Liver (tissue), 8 donors: ENCODE measurements at regions not wholly inside any gene's neighbourhood (a gene's known extent, or its start where the extent isn't known, plus 50 kb on each side); places are given as distances from the start of the nearest gene placed in this dataset.

ENCODE experiments used
- DNase-seq: peaks from one replicate; pipeline ENCODE4 v3.0.0-alpha.2; 2017; ENCODE audit warnings: low spot score
- H3K27ac ChIP-seq, 2 donors: one replicate each; pipeline ENCODE4 v1.7.0; 2013; ENCODE audit warnings: inconsistent platforms in 2 of 2, low read length in 2 of 2, control low read depth in 1 of 2, low read depth in 1 of 2, mild to moderate bottlenecking in 1 of 2
- H3K27me3 ChIP-seq, 4 donors: one replicate each; pipeline versions ENCODE4 v1.6.1 to v1.7.0; 2013; ENCODE audit warnings: low read length in 3 of 4, inconsistent platforms in 1 of 4, mild to moderate bottlenecking in 1 of 4, moderate library complexity in 1 of 4; ENCODE audit not compliant: control insufficient read depth in 4 of 4, insufficient read depth in 4 of 4
- H3K36me3 ChIP-seq, 4 donors: one replicate each; pipeline versions ENCODE4 v1.6.1 to v1.7.0; 2013; ENCODE audit warnings: low read length in 3 of 4, mild to moderate bottlenecking in 3 of 4, low read depth in 1 of 4, moderate library complexity in 1 of 4; ENCODE audit not compliant: control insufficient read depth in 4 of 4, insufficient read depth in 3 of 4
- H3K4me1 ChIP-seq, 4 donors: one replicate each; pipeline versions ENCODE4 v1.6.1 to v1.7.0; 2013; ENCODE audit warnings: low read length in 3 of 4, mild to moderate bottlenecking in 3 of 4, moderate library complexity in 1 of 4; ENCODE audit not compliant: control insufficient read depth in 4 of 4, insufficient read depth in 4 of 4
- H3K4me3 ChIP-seq, 3 donors: one replicate each; pipeline versions ENCODE4 v1.6.1 to v1.7.0; 2013; ENCODE audit warnings: low read length in 3 of 3, control low read depth in 1 of 3, low read depth in 1 of 3, mild to moderate bottlenecking in 1 of 3
- H3K9ac ChIP-seq, 2 donors: one replicate each; pipeline ENCODE4 v1.7.0; 2013; ENCODE audit warnings: low read length in 2 of 2, mild to moderate bottlenecking in 2 of 2, moderate library complexity in 2 of 2, control low read depth in 1 of 2, low read depth in 1 of 2
- H3K9me3 ChIP-seq, 4 donors: one replicate each; pipeline versions ENCODE4 v1.6.1 to v1.7.0; 2013; ENCODE audit warnings: low read length in 3 of 4; ENCODE audit not compliant: control insufficient read depth in 4 of 4
- EGR1 ChIP-seq, 2 donors: IDR thresholded peaks; 2 replicates each; pipeline ENCODE4 v1.6.1; 2016 to 2018; ENCODE audit warnings: antibody characterized with exemption in 2 of 2, low read depth in 2 of 2
- FOXA1 ChIP-seq: IDR thresholded peaks from 2 replicates; pipeline ENCODE4 v1.6.1; 2016; ENCODE audit warnings: antibody characterized with exemption
- FOXA2 ChIP-seq: IDR thresholded peaks from 2 replicates; pipeline ENCODE4 v1.6.1; 2016; ENCODE audit warnings: antibody characterized with exemption
- GABPA ChIP-seq, 2 donors: IDR thresholded peaks in 1 of 2; conservative IDR thresholded peaks in 1 of 2; 2 replicates each; pipeline ENCODE4 v1.6.1; 2016; ENCODE audit warnings: antibody characterized with exemption in 2 of 2, mild to moderate bottlenecking in 1 of 2, moderate library complexity in 1 of 2
- HNF4A ChIP-seq, 2 donors: conservative IDR thresholded peaks; 2 replicates each; pipeline ENCODE4 v1.6.1; 2016; ENCODE audit warnings: antibody characterized with exemption in 2 of 2, mild to moderate bottlenecking in 2 of 2
- HNF4G ChIP-seq: IDR thresholded peaks from 2 replicates; pipeline ENCODE4 v1.6.1; 2016; ENCODE audit warnings: antibody characterized with exemption
- JUND ChIP-seq, 2 donors: IDR thresholded peaks; 2 replicates each; pipeline ENCODE4 v1.6.1; 2016; ENCODE audit warnings: antibody characterized with exemption in 2 of 2
- NR2F2 ChIP-seq: IDR thresholded peaks from 2 replicates; pipeline ENCODE4 v1.6.1; 2016; ENCODE audit warnings: antibody characterized with exemption
- RAD21 ChIP-seq, 2 donors: IDR thresholded peaks; 2 replicates each; pipeline ENCODE4 v1.6.1; 2016; ENCODE audit warnings: antibody characterized with exemption in 2 of 2, mild to moderate bottlenecking in 2 of 2
- RXRA ChIP-seq, 2 donors: IDR thresholded peaks; 2 replicates each; pipeline ENCODE4 v1.6.1; 2017 to 2018; ENCODE audit warnings: antibody characterized with exemption in 2 of 2, mild to moderate bottlenecking in 1 of 2
- TAF1 ChIP-seq: conservative IDR thresholded peaks from 2 replicates; pipeline ENCODE4 v1.6.1; 2016; ENCODE audit warnings: antibody characterized with exemption, mild to moderate bottlenecking
- YY1 ChIP-seq: IDR thresholded peaks from 2 replicates; pipeline ENCODE4 v1.6.1; 2016; ENCODE audit warnings: antibody characterized with exemption, mild to moderate bottlenecking
- WGBS: extraction: QIAGEN DNeasy Blood & Tissue Kit; methylation state at CpG from one replicate; pipeline ENCODE4 v1.1.7; 2013; 5-methylcytosine and 5-hydroxymethylcytosine counted together
- TF ChIP-seq, protein P1 (sequence below): IDR thresholded peaks from 2 replicates; pipeline ENCODE4 v1.6.1; 2016; ENCODE audit warnings: antibody characterized with exemption
- TF ChIP-seq, protein P2 (sequence below): IDR thresholded peaks from 2 replicates; pipeline ENCODE4 v1.6.1; 2016; ENCODE audit warnings: antibody characterized with exemption
- TF ChIP-seq, protein P3 (sequence below): IDR thresholded peaks from 2 replicates; pipeline ENCODE4 v1.6.1; 2016; ENCODE audit warnings: antibody characterized with exemption, mild to moderate bottlenecking
- TF ChIP-seq, protein P4 (sequence below): IDR thresholded peaks from 2 replicates; pipeline ENCODE4 v1.6.1; 2016; ENCODE audit warnings: antibody characterized with exemption
- TF ChIP-seq, protein P5 (sequence below): fragments of 150-350 bp; IDR thresholded peaks from 2 replicates; pipeline ENCODE4 v1.5.1; 2017; ENCODE audit warnings: improper control_type of control experiment, low read depth, low read length; ENCODE audit not compliant: missing input control
- donor health status: healthy.
- donor health status: healthy.
- donor health status: healthy.
- donor health status: healthy.
- donor health status: healthy.

DNA sequence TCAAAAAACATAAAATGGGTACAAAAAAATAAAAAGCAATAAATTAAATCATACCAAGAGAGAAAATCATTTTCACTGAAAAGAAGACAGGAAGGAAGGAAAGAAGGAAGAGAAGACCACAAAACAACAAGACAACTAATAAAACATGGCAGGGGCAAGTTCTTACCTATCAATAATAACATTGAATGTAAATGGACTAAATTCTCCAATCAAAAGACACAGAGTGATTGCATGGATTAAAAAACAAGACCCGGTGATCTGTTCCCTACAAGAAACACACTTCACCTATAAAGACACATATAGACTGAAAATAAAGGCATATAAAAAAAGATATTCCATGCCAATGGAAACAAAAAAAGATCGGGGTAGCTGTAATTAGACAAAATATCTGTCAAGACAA, 82.6 kb upstream of the CERS6 start:
- Histone ChIP-seq H3K9me3 (no peaks in the 10 kb centered on the region), H3K27me3 (no peaks in the 10 kb centered on the region), H3K9ac (no peak overlapping the region), H3K36me3 (no peaks in the 10 kb centered on the region), H3K27ac (no peak overlapping the region), H3K4me1 (no peaks in the 10 kb centered on the region), H3K4me3 (no peak overlapping the region)
- DNase-seq, result no peak
- TF ChIP-seq JUND (IDR thresholded peaks at IDR 0.05), result no peak
- TF ChIP-seq NR2F2, result no peak
- TF ChIP-seq, protein P1, sequence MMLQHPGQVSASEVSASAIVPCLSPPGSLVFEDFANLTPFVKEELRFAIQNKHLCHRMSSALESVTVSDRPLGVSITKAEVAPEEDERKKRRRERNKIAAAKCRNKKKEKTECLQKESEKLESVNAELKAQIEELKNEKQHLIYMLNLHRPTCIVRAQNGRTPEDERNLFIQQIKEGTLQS, result no peak
- no peak for TF ChIP-seq RXRA (IDR thresholded peaks at IDR 0.05)
- TF ChIP-seq HNF4A (conservative IDR thresholded peaks at IDR 0.05), result no peak
- no peak for TF ChIP-seq YY1
- TF ChIP-seq TAF1, result no peak
- no peak for TF ChIP-seq HNF4G
- TF ChIP-seq FOXA2, result no peak
- no peak for TF ChIP-seq FOXA1
- TF ChIP-seq, protein P2, sequence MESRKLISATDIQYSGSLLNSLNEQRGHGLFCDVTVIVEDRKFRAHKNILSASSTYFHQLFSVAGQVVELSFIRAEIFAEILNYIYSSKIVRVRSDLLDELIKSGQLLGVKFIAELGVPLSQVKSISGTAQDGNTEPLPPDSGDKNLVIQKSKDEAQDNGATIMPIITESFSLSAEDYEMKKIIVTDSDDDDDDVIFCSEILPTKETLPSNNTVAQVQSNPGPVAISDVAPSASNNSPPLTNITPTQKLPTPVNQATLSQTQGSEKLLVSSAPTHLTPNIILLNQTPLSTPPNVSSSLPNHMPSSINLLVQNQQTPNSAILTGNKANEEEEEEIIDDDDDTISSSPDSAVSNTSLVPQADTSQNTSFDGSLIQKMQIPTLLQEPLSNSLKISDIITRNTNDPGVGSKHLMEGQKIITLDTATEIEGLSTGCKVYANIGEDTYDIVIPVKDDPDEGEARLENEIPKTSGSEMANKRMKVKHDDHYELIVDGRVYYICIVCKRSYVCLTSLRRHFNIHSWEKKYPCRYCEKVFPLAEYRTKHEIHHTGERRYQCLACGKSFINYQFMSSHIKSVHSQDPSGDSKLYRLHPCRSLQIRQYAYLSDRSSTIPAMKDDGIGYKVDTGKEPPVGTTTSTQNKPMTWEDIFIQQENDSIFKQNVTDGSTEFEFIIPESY, result no peak
- TF ChIP-seq GABPA (IDR thresholded peaks at IDR 0.05 in 1 of 2, conservative IDR thresholded peaks at IDR 0.05 in 1 of 2), result no peak
- TF ChIP-seq, protein P3, sequence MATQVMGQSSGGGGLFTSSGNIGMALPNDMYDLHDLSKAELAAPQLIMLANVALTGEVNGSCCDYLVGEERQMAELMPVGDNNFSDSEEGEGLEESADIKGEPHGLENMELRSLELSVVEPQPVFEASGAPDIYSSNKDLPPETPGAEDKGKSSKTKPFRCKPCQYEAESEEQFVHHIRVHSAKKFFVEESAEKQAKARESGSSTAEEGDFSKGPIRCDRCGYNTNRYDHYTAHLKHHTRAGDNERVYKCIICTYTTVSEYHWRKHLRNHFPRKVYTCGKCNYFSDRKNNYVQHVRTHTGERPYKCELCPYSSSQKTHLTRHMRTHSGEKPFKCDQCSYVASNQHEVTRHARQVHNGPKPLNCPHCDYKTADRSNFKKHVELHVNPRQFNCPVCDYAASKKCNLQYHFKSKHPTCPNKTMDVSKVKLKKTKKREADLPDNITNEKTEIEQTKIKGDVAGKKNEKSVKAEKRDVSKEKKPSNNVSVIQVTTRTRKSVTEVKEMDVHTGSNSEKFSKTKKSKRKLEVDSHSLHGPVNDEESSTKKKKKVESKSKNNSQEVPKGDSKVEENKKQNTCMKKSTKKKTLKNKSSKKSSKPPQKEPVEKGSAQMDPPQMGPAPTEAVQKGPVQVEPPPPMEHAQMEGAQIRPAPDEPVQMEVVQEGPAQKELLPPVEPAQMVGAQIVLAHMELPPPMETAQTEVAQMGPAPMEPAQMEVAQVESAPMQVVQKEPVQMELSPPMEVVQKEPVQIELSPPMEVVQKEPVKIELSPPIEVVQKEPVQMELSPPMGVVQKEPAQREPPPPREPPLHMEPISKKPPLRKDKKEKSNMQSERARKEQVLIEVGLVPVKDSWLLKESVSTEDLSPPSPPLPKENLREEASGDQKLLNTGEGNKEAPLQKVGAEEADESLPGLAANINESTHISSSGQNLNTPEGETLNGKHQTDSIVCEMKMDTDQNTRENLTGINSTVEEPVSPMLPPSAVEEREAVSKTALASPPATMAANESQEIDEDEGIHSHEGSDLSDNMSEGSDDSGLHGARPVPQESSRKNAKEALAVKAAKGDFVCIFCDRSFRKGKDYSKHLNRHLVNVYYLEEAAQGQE, result no peak
- TF ChIP-seq, protein P4, sequence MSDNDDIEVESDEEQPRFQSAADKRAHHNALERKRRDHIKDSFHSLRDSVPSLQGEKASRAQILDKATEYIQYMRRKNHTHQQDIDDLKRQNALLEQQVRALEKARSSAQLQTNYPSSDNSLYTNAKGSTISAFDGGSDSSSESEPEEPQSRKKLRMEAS, result no peak
- TF ChIP-seq, protein P5, sequence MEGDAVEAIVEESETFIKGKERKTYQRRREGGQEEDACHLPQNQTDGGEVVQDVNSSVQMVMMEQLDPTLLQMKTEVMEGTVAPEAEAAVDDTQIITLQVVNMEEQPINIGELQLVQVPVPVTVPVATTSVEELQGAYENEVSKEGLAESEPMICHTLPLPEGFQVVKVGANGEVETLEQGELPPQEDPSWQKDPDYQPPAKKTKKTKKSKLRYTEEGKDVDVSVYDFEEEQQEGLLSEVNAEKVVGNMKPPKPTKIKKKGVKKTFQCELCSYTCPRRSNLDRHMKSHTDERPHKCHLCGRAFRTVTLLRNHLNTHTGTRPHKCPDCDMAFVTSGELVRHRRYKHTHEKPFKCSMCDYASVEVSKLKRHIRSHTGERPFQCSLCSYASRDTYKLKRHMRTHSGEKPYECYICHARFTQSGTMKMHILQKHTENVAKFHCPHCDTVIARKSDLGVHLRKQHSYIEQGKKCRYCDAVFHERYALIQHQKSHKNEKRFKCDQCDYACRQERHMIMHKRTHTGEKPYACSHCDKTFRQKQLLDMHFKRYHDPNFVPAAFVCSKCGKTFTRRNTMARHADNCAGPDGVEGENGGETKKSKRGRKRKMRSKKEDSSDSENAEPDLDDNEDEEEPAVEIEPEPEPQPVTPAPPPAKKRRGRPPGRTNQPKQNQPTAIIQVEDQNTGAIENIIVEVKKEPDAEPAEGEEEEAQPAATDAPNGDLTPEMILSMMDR, result no peak
- TF ChIP-seq EGR1 (IDR thresholded peaks at IDR 0.05; ENCODE audit: low read depth in 2 of 2), result no peak
- 92% methylated on average over 2 of the region's 2 CpGs for whole genome bisulfite sequencing

DNA sequence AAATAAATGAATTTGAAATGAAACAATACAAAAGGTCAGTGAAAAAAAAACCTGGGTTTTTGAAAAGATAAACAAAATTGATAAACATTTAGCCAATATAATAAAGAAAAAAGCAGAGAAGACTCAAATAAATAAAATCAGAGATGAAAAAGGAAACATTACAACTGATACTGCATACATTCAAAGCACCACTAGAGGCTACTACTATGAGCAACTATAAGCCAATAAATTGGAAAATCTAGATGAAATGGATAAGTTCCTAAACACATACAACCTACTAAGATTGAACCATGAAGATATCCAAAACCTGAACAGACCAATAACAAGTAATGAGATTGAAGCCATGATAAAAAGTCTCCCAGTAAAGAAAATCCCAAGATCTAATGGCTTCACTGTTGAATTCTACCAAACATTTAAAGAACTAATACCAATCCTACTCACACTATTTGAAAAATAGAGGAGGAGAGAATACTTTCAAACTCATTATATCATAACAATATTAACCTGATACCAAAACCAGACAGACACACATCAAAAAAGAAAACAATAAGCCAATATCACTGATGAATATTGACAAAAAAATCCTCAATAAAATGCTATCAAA, 80.8 kb upstream of the CERS6 start:
- Histone ChIP-seq H3K4me1 (no peaks in the 10 kb centered on the region), H3K9me3 (no peaks in the 10 kb centered on the region), H3K36me3 (no peaks in the 10 kb centered on the region), H3K9ac (no peak overlapping the region), H3K27ac (no peak overlapping the region), H3K4me3 (no peak overlapping the region), H3K27me3 (no peaks in the 10 kb centered on the region)
- TF ChIP-seq RAD21 (IDR thresholded peaks at IDR 0.05) (peak in 1 of 2 donors; percentile 64), HNF4A (conservative IDR thresholded peaks at IDR 0.05) (no peak)
- TF ChIP-seq, protein P5, result peak; percentile 35
- DNase-seq, result no peak
